ENCODE measurements at regions not wholly inside any gene's neighbourhood (a gene's known extent, or its start where the extent isn't known, plus 50 kb on each side); places are given as distances from the start of the nearest gene placed in this dataset.

DNA sequence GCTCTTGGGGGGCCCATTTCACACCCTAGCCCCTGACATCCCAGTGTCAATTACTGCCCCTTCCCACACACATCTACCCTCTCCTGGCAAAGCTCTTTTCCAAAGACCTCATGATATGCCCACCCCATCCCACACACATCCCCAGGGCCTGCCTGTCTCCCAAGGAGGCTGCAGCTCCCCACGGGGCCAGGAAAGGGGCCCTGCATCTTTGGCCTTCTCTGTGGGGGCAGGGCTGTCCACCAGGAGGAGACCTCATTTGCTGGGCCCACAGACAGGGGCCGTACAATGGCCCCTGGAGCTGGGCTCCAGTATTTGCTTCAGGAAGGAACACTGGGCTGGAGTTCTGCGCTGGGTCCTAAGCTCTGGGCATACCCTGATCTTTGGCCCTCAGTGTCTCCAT lies 65.6 kb upstream of the RUNX3 start:
- TF ChIP-seq, protein P1, sequence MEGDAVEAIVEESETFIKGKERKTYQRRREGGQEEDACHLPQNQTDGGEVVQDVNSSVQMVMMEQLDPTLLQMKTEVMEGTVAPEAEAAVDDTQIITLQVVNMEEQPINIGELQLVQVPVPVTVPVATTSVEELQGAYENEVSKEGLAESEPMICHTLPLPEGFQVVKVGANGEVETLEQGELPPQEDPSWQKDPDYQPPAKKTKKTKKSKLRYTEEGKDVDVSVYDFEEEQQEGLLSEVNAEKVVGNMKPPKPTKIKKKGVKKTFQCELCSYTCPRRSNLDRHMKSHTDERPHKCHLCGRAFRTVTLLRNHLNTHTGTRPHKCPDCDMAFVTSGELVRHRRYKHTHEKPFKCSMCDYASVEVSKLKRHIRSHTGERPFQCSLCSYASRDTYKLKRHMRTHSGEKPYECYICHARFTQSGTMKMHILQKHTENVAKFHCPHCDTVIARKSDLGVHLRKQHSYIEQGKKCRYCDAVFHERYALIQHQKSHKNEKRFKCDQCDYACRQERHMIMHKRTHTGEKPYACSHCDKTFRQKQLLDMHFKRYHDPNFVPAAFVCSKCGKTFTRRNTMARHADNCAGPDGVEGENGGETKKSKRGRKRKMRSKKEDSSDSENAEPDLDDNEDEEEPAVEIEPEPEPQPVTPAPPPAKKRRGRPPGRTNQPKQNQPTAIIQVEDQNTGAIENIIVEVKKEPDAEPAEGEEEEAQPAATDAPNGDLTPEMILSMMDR (IDR thresholded peaks at IDR 0.05; ENCODE audit: insufficient read depth, low read length, poor library complexity, severe bottlenecking), result no peak
- no peaks in the 10 kb centered on the region for H3K36me3 ChIP-seq (ENCODE audit: control insufficient read depth, insufficient read depth, low read length)
- no peak for DNase-seq (ENCODE audit: extremely low read depth, insufficient read length)
- H3K4me3 ChIP-seq (replicated peaks; ENCODE audit: low read depth, low read length), result no peak overlapping the region
- no peaks in the 10 kb centered on the region for H3K27me3 ChIP-seq (replicated peaks; ENCODE audit: control insufficient read depth, insufficient read depth, low read length)

DNA sequence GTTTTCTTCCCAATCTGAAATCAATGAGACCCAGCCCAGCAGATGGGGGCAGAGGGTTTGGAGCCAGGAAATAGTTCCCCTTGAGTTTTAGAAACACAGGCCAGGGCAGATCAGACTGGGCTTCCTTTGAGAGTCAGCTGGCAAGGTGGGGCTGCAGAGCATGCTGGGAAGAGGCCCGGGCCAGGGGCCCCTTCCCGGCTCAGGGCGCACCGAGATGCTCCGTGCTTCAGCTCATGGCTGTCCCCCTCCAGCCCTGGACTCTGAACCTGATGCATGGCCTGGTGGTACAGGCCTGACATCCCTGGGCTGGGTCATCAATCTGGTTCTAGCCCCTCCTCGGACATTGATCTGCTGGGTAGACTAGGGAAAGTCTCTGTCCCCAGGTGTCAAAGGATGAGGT lies 65.1 kb upstream of the RUNX3 start:
- TF ChIP-seq, protein P1 (IDR thresholded peaks at IDR 0.05; ENCODE audit: insufficient read depth, low read length, poor library complexity, severe bottlenecking), result no peak
- H3K4me3 ChIP-seq (replicated peaks; ENCODE audit: low read depth, low read length), result no peak overlapping the region
- no peaks in the 10 kb centered on the region for H3K36me3 ChIP-seq (ENCODE audit: control insufficient read depth, insufficient read depth, low read length)
- no peaks in the 10 kb centered on the region for H3K27me3 ChIP-seq (replicated peaks; ENCODE audit: control insufficient read depth, insufficient read depth, low read length)
- no peak for DNase-seq (ENCODE audit: extremely low read depth, insufficient read length)

DNA sequence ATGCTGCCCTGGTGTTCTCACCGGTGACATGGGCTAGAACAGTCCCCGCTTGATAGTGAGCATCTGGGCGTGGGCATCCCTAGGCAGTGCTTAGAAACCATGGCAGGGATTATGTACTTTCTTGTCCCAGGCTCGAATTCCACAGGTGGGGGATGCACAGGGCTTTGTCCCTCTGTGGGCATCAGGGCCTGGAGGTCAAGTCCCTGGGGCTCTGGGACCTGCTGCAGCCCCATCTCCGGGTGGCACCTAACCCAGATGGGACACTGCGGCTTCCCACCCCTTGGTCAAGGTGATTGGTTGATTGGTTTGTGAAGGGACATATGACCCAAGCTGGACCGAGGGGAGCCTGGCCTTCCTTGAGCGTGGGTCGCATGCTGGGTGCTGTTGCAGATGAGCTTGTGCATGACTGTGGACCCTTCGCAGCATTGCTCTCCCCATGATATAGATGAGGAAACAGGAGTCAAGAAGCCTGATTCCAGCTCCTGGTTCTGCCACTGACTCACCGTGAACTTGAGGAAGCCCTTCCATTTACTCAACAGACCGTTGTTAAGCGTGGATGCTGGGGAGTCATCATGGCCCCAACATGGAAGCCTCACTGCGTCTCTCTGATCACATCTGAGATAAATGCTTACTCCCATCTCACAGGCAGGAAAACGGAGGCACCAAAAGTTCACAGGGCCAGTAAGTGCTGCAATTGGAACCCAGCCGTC lies 64.0 kb upstream of the RUNX3 start:
- Histone ChIP-seq H3K36me3 (ENCODE audit: control insufficient read depth, insufficient read depth, low read length) (no peaks in the 10 kb centered on the region), H3K27me3 (replicated peaks; ENCODE audit: control insufficient read depth, insufficient read depth, low read length) (no peaks in the 10 kb centered on the region), H3K4me3 (replicated peaks; ENCODE audit: low read depth, low read length) (no peak overlapping the region)
- TF ChIP-seq, protein P1 (IDR thresholded peaks at IDR 0.05; ENCODE audit: insufficient read depth, low read length, poor library complexity, severe bottlenecking), result no peak
- no peak for DNase-seq (ENCODE audit: extremely low read depth, insufficient read length)

DNA sequence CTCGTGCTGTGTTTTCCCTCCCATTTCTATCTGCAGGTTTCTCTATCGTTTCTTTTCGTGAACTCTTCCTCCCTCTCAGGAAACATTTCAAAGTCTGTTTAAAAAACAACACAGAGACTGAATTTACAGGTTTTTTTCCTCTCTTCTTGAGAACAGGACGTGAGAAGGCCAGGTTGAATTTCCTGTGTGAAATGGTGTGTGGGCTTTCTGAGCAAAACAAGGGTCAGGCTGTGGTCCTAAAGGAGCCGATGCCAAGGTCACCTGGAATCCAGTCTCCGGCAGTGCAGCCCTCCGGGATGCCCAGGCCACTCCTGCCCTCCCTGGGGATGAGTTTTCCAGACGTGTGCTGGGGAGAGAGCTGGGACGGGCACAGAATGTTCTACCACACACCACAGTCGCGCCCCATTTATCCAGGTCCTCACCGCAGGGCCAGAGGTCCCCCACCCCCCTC lies 62.7 kb upstream of the RUNX3 start:
- Histone ChIP-seq H3K36me3 (ENCODE audit: control insufficient read depth, insufficient read depth, low read length) (no peaks in the 10 kb centered on the region), H3K4me3 (replicated peaks; ENCODE audit: low read depth, low read length) (no peak overlapping the region), H3K27me3 (replicated peaks; ENCODE audit: control insufficient read depth, insufficient read depth, low read length) (no peaks in the 10 kb centered on the region)
- DNase-seq (ENCODE audit: extremely low read depth, insufficient read length), result no peak
- TF ChIP-seq, protein P1 (IDR thresholded peaks at IDR 0.05; ENCODE audit: insufficient read depth, low read length, poor library complexity, severe bottlenecking), result no peak

DNA sequence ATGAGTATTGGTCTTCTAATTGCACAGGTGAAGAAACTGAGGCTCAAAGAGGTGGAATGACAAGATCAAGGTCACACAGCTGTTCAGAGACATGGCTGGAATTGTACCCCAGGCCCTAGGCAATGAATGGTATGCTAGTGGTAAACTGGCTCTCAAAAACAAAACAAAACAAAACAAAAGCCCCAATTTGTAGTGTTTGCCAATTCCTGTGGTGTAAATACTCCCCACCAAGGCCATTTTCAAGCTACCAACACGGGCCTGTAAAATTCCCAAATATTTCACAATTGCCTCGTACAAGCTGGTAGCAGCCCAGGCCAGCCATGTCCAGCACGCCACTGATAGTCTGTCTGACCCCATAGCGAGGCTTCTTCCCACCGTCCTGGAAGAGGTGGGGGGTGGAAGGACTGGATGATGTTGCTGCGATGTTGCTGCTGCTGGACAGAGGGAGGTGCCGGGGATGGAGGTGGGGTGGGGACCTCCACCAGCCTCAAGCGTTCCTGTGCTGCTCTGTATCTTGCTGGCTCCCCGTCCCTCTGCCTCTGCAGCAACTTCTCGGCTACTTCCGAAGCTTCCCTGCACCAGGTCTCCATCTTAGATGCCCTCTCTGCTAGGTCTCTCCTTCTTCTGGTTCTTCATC lies 62.2 kb upstream of the RUNX3 start:
- H3K36me3 ChIP-seq (ENCODE audit: control insufficient read depth, insufficient read depth, low read length), result no peaks in the 10 kb centered on the region
- H3K27me3 ChIP-seq (replicated peaks; ENCODE audit: control insufficient read depth, insufficient read depth, low read length), result no peaks in the 10 kb centered on the region
- TF ChIP-seq, protein P1 (IDR thresholded peaks at IDR 0.05; ENCODE audit: insufficient read depth, low read length, poor library complexity, severe bottlenecking), result no peak
- H3K4me3 ChIP-seq (replicated peaks; ENCODE audit: low read depth, low read length), result no peak overlapping the region
- no peak for DNase-seq (ENCODE audit: extremely low read depth, insufficient read length)
